DOHH2 (cell line): ENCODE measurements at regions not wholly inside any gene's neighbourhood (a gene's known extent, or its start where the extent isn't known, plus 50 kb on each side); places are given as distances from the start of the nearest gene placed in this dataset.

Experiments used
- H3F3A ChIP-seq: fragments of 200-600 bp; sonication (generic), shearing (Covaris generic); 2 replicates; pipeline ENCODE4 v1.6.0; 2016; ENCODE audit warnings: antibody characterized with exemption, mild to moderate bottlenecking; ENCODE audit not compliant: control insufficient read depth, insufficient read depth
- H3K27ac ChIP-seq: fragments of 200-600 bp; sonication (generic); 2 replicates; pipeline ENCODE4 v1.5.1; 2014; ENCODE audit warnings: low read depth, mild to moderate bottlenecking, low read length, moderate library complexity
- H3K27me3 ChIP-seq: fragments of 200-600 bp; sonication (generic); 2 replicates; pipeline ENCODE4 v1.6.1; 2014; ENCODE audit warnings: mild to moderate bottlenecking, low read length, mixed read lengths; ENCODE audit not compliant: control insufficient read depth
- H3K36me3 ChIP-seq: fragments of 200-600 bp; sonication (generic); 2 replicates; pipeline ENCODE4 v1.6.1; 2014; ENCODE audit warnings: mild to moderate bottlenecking, low read length, moderate library complexity, mixed read lengths; ENCODE audit not compliant: control insufficient read depth
- H3K4me1 ChIP-seq: fragments of 200-600 bp; sonication (generic); 2 replicates; pipeline ENCODE4 v1.6.1; 2014; ENCODE audit warnings: mild to moderate bottlenecking, low read length, mixed read lengths; ENCODE audit not compliant: control insufficient read depth
- H3K4me2 ChIP-seq: fragments of 200-600 bp; sonication (generic); 2 replicates; pipeline ENCODE4 v1.6.0; 2014; ENCODE audit warnings: mild to moderate bottlenecking, low read length, moderate library complexity
- H3K4me3 ChIP-seq: fragments of 200-600 bp; sonication (generic); 2 replicates; pipeline ENCODE4 v1.5.1; 2014; ENCODE audit warnings: mild to moderate bottlenecking, low read length, mixed read lengths
- H3K79me2 ChIP-seq: fragments of 200-600 bp; sonication (generic); 2 replicates; pipeline ENCODE4 v1.6.1; 2014; ENCODE audit warnings: mild to moderate bottlenecking, low read length, mixed read lengths; ENCODE audit not compliant: control insufficient read depth
- H3K9me2 ChIP-seq: fragments of 200-600 bp; sonication (generic); replicated peaks from 2 replicates; pipeline ENCODE4 v1.6.1; 2014; ENCODE audit warnings: mild to moderate bottlenecking, low read length, mixed read lengths; ENCODE audit not compliant: control insufficient read depth
- H3K9me3 ChIP-seq: fragments of 200-600 bp; sonication (generic); 2 replicates; pipeline ENCODE4 v1.6.1; 2014; ENCODE audit warnings: antibody characterized with exemption, low read length, mixed read lengths; ENCODE audit not compliant: control insufficient read depth, insufficient read depth
- H4K20me1 ChIP-seq: fragments of 200-600 bp; sonication (generic); 2 replicates; pipeline ENCODE4 v1.6.0; 2014; ENCODE audit warnings: low read depth, mild to moderate bottlenecking, antibody characterized with exemption, low read length, moderate library complexity; ENCODE audit not compliant: control insufficient read depth, insufficient read depth
- CTCF ChIP-seq: fragments of 200-600 bp; sonication (generic); IDR thresholded peaks from one replicate; pipeline ENCODE4 v1.5.1; 2014; ENCODE audit warnings: antibody characterized with exemption, mild to moderate bottlenecking, low read depth, low read length; ENCODE audit not compliant: poor library complexity, severe bottlenecking
- EZH2phosphoT487 ChIP-seq: fragments of 200-600 bp; sonication (generic); IDR thresholded peaks from 2 replicates; pipeline ENCODE4 v1.6.1; 2017; ENCODE audit warnings: borderline replicate concordance, mild to moderate bottlenecking, antibody characterized with exemption, low read length, moderate library complexity, mixed read lengths

GRCh38 chr5:128736553-128736952 lies 198.5 kb upstream of the FBN2 start:
- Histone ChIP-seq H3F3A (no peaks in the 10 kb centered on the region), H4K20me1 (no peaks in the 10 kb centered on the region), H3K27ac (no peak overlapping the region), H3K4me3 (no peak overlapping the region), H3K36me3 (no peaks in the 10 kb centered on the region), H3K9me2 (no peaks in the 10 kb centered on the region), H3K27me3 (no peaks in the 10 kb centered on the region), H3K4me2 (no peak overlapping the region), H3K9me3 (no peaks in the 10 kb centered on the region), H3K79me2 (no peaks in the 10 kb centered on the region), H3K4me1 (no peaks in the 10 kb centered on the region)
- TF ChIP-seq CTCF (no peak), EZH2phosphoT487 (no peak)

GRCh38 chr5:128749136-128749898 lies 211.3 kb upstream of the FBN2 start:
- Histone ChIP-seq H3K36me3 (no peaks in the 10 kb centered on the region), H3K4me3 (no peak overlapping the region), H3K9me2 (no peaks in the 10 kb centered on the region), H3K27me3 (no peaks in the 10 kb centered on the region), H3K79me2 (no peaks in the 10 kb centered on the region), H3K27ac (no peak overlapping the region), H3F3A (no peaks in the 10 kb centered on the region), H4K20me1 (no peaks in the 10 kb centered on the region), H3K4me2 (no peak overlapping the region), H3K9me3 (no peaks in the 10 kb centered on the region), H3K4me1 (no peaks in the 10 kb centered on the region)
- TF ChIP-seq CTCF, result no peak
- TF ChIP-seq EZH2phosphoT487, result no peak

- no peak overlapping the region for H3K4me2 ChIP-seq
Observed at GRCh38 chr5:128750155-128750554, 212.1 kb upstream of the FBN2 start.

More at GRCh38 chr5:128750155-128750554, 212.1 kb upstream of the FBN2 start:
- Histone ChIP-seq H3K79me2 (no peaks in the 10 kb centered on the region), H3K4me3 (no peak overlapping the region), H3K4me1 (no peaks in the 10 kb centered on the region), H3K9me2 (no peaks in the 10 kb centered on the region), H3K27me3 (no peaks in the 10 kb centered on the region), H4K20me1 (no peaks in the 10 kb centered on the region), H3K9me3 (no peaks in the 10 kb centered on the region), H3F3A (no peaks in the 10 kb centered on the region), H3K27ac (no peak overlapping the region), H3K36me3 (no peaks in the 10 kb centered on the region)
- TF ChIP-seq CTCF (no peak), EZH2phosphoT487 (no peak)
